Stimulated activated CD8-positive, alpha-beta memory T cell treated with anti-CD3 and anti-CD28 coated beads, Interleukin-15, amount 100 ng/mL, for 1 hour (primary cell): ENCODE measurements at regions not wholly inside any gene's neighbourhood (a gene's known extent, or its start where the extent isn't known, plus 50 kb on each side); places are given as distances from the start of the nearest gene placed in this dataset.
"Not testable (repeated sequence)": the region's sequence is repeated elsewhere in the genome, so short reads cannot be mapped to it uniquely, and the experiment has no call there.

Experiments used
- DNase-seq: peaks from one replicate; pipeline ENCODE4 v3.0.0-alpha.2; 2020; ENCODE audit warnings: low read depth

DNA sequence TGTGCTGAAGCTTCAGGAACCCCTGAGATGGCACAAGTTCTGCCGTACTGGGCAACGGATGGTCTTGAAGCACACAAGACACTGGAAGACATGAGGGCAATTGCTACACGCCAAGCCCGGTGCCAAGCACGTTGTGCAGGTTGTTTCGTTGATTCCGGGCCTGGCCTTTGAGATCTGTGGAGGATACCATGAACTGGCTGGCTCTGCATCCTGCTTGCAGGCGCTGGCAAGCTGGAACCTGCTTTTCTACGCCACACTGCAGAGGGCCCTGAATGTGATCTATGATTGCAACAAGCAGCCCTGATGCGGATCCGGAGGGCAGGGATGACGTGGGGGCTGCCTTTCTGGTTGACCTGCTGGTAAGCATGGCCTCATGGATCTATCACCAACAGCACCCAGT, 262.5 kb upstream of the ATP10A start:
- no peak for DNase-seq

- DNase-seq = no peak
Observed at GRCh38 chr15:26119322-26119721, 256.2 kb upstream of the ATP10A start.

DNA sequence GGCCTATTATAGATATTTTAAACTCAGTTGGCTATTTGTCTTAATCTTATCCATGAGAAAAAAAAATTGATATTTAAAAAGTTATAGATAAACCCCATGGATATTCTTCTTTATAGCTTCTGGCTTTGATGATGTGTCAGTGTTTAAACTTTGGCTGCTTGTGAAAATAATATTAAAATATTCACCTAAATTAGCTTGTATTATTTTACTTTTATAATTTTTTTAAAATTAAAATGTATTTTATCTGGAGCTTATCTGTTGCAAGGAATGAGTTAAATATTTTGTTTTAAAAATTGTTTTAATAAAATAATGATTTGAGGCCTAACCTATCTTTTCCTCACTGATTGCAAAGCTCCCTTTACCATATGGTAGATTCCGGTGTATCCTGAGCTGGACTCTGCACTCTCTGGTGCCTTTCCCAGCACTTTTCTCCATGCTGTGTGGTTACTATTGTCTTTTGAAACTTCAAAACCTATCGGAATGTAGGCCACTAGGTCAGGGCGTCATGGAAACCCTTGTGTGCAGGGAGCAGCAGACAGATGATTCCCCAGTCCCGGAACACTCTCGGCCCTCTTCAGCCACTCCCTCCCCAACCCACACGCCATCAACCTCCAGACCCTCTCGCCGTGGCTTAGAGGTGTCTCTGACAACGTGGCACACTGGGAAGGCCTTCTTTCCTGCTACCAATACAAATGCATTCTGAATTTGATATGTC, 252.3 kb upstream of the ATP10A start:
- no peak for DNase-seq

- not testable (repeated sequence) for DNase-seq
Observed at GRCh38 chr15:26114128-26114527, 251.0 kb upstream of the ATP10A start.

DNA sequence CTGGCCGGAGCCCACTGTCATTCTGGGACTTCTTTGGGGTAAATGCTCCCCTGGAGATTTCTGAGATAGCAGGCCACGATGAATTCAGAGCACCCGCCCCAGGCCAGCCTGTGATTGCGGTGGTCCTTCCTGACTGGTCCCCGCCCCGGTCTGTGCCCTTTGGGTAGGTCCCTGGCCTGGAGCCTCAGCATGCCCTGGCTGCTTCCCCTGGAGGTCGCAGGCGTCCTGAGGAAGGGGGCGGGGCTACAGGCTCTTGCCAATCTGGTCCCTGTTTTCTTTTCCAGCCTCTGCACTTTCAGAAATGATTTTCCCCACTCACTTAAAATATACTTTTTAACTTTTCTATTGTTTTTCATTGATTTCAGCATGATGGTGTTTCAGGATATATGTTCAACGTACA, 250.2 kb upstream of the ATP10A start:
- no peak for DNase-seq

DNA sequence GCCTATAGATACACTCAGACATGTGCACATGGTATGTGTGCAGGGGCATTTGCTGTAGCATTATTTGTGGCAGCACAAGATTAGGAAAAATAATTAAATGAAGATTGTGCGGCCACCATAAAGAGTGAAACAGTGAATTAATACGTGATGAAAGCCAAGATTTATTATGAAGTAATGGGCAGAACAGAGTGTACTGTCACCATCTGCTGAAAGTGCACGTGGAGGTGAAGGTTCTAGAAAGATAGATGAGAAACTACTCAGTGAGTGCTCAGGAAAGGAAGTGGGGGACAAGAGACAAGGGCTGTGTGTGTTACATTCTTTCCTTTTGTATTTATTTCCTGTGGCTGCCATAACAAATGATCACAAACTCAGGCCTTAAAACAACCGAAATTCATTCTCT, 246.1 kb upstream of the ATP10A start:
- DNase-seq = no peak

GRCh38 chr15:26106556-26106955, 243.4 kb upstream of the ATP10A start:
- DNase-seq = no peak

GRCh38 chr15:26103002-26103404, 239.9 kb upstream of the ATP10A start:
- no peak for DNase-seq

- no peak for DNase-seq
Observed at GRCh38 chr15:26102365-26102764, 239.2 kb upstream of the ATP10A start.

- no peak for DNase-seq
Observed at GRCh38 chr15:26101443-26101842, 238.3 kb upstream of the ATP10A start.

DNA sequence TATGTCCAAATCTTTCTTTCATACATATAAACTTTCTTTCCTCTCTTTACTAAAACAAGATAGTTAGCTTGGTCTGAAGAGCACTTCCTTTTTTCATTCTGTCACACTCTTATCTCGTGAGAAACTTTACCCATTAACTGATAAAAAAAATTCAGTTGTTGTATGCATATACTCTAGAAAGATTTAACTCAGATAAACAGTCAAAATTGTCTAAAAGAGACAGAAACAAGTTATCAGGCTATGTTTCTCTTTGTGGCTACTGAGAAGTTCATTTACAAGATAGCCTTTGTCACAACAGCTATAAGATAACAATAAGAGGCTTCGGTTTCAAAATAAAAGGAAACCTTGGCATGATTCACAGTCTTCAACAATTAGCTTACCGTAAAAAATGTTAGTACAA, 235.7 kb upstream of the ATP10A start:
- DNase-seq = no peak

GRCh38 chr15:26097216-26097615, 234.1 kb upstream of the ATP10A start:
- no peak for DNase-seq

- DNase-seq = no peak
Observed at GRCh38 chr15:26096581-26096980, 233.5 kb upstream of the ATP10A start.

DNA sequence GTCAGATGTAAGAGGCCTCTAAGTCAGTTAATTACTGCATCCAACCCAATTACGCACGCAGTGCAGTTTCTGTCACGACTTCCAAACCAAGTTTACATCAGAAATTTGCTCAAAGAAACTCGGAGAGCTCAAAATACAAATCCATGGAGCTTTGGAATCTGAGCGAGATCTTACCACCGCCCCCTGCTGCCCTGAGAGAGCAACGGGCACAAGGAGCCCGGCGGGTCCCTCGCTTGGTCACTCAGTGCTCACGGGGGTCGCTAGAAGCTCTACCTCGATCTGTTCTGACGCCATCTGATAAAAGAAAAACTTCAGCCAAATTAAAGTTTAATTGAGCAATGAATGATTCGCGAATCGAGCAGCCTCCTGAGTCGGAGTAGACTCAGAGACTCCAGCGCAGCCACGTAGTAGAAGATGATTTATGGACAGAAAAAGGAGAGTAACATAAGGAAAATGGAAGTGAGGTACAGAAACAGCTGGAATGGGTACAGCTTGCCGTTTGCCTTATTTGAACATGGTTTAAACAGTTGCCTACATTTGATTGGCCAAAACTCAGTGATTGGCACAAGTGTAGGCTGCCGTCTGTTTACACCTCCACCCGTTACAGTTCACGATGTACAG, 232.7 kb upstream of the ATP10A start:
- DNase-seq = no peak

GRCh38 chr15:26091184-26091583, 228.1 kb upstream of the ATP10A start:
- no peak for DNase-seq

- DNase-seq = no peak
Observed at GRCh38 chr15:26087881-26088280, 224.8 kb upstream of the ATP10A start.

- no peak for DNase-seq
Observed at GRCh38 chr15:26087395-26087794, 224.3 kb upstream of the ATP10A start.

DNA sequence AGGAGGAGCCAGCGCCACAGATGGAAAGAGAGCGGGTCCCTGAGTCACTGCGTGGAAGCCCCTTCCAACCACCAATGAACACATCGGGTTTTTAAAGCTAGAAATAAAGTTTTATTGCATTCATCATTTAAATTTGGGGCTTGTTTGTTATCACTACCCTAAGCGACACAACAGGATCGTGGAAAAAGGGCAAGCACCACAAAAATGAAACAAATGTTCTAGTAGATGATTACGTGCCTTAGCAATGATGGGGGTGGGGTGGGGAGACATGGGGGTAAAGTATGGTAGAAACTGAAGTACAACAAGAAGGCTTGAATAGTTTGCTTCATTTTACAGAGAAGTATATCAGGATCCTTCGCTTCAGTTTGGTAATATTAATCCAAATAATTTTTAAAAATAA, 221.6 kb upstream of the ATP10A start:
- no peak for DNase-seq

- no peak for DNase-seq
Observed at GRCh38 chr15:26083896-26084295, 220.8 kb upstream of the ATP10A start.

- DNase-seq = no peak
Observed at GRCh38 chr15:26083457-26083856, 220.3 kb upstream of the ATP10A start.

GRCh38 chr15:26082221-26083109, 219.3 kb upstream of the ATP10A start:
- peak; percentile 83 for DNase-seq

- no peak for DNase-seq
Observed at GRCh38 chr15:26081758-26082220, 218.7 kb upstream of the ATP10A start.

DNA sequence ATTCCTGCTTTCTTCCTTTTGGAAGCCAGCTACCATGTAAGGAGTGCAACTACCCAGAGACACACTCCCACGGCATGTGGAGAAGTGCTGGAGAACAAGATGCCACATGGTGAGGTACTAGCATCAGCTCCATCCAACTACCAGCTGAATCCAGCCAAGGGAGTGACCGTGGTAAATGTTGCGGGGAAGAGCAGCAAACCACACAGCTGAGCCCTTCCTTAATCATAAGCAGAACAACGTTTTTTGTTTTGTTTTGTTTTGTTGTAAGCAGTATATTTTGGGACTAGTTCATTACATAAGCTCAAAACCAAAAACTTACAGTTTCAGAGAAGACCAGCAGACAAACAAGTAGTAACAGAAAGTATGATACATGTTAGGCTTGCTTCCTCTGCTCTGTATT, 212.6 kb upstream of the ATP10A start:
- no peak for DNase-seq
